Endothelial cell of hepatic sinusoid (primary cell): ENCODE measurements at regions not wholly inside any gene's neighbourhood (a gene's known extent, or its start where the extent isn't known, plus 50 kb on each side); places are given as distances from the start of the nearest gene placed in this dataset.
"Not testable (repeated sequence)": the region's sequence is repeated elsewhere in the genome, so short reads cannot be mapped to it uniquely, and the experiment has no call there.

Experiments used
- in situ Hi-C: cut with HindIII; loops from 2 replicates; pipeline ENCODE4 v1.10.0; 2017; ENCODE audit warnings: low sequenced_read_pairs

- in situ Hi-C loops, result no loop called here
These were observed 282.5 kb downstream of the SUCLA2 start for GRCh38 chr13:47718556-47718955.

- in situ Hi-C loops, result no loop called here
These were observed 292.7 kb downstream of the SUCLA2 start for GRCh38 chr13:47708386-47708785.

GRCh38 chr13:47707414-47707813, 293.7 kb downstream of the SUCLA2 start:
- in situ Hi-C loops, result no loop called here

- in situ Hi-C loops, result no loop called here
These were observed 295.9 kb downstream of the SUCLA2 start for GRCh38 chr13:47705185-47705584.

- in situ Hi-C loops, result no loop called here
These were observed 304.4 kb downstream of the SUCLA2 start for GRCh38 chr13:47696674-47697073.

GRCh38 chr13:47687577-47687976, 313.5 kb downstream of the SUCLA2 start:
- in situ Hi-C loops, result no loop called here

- in situ Hi-C loops, result not testable (repeated sequence)
These were observed 315.9 kb downstream of the SUCLA2 start for GRCh38 chr13:47685156-47685555.

GRCh38 chr13:47680748-47681147, 320.3 kb downstream of the SUCLA2 start:
- in situ Hi-C loops, result no loop called here

GRCh38 chr13:47679401-47679800, 321.7 kb downstream of the SUCLA2 start:
- in situ Hi-C loops, result no loop called here

GRCh38 chr13:47678201-47678968, 322.7 kb downstream of the SUCLA2 start:
- in situ Hi-C loops, result no loop called here

- in situ Hi-C loops, result no loop called here
These were observed 325.2 kb downstream of the SUCLA2 start for GRCh38 chr13:47675871-47676270.

GRCh38 chr13:47673009-47673850, 327.8 kb downstream of the SUCLA2 start:
- in situ Hi-C loops, result no loop called here

- in situ Hi-C loops, result no loop called here
These were observed 328.6 kb downstream of the SUCLA2 start for GRCh38 chr13:47672245-47673008.

- in situ Hi-C loops, result no loop called here
These were observed 329.3 kb downstream of the SUCLA2 start for GRCh38 chr13:47671776-47672175.

- in situ Hi-C loops, result no loop called here
These were observed 336.0 kb downstream of the SUCLA2 start for GRCh38 chr13:47665043-47665442.

GRCh38 chr13:47661076-47661475, 340.0 kb downstream of the SUCLA2 start:
- in situ Hi-C loops, result no loop called here

- in situ Hi-C loops, result no loop called here
These were observed 344.4 kb downstream of the SUCLA2 start for GRCh38 chr13:47656651-47657050.

- in situ Hi-C loops, result no loop called here
These were observed 350.9 kb downstream of the SUCLA2 start for GRCh38 chr13:47650209-47650608.

GRCh38 chr13:47647001-47647400, 354.1 kb downstream of the SUCLA2 start:
- in situ Hi-C loops, result no loop called here

- in situ Hi-C loops, result no loop called here
These were observed 354.8 kb downstream of the SUCLA2 start for GRCh38 chr13:47646298-47646697.

- in situ Hi-C loops, result no loop called here
These were observed 361.2 kb downstream of the SUCLA2 start for GRCh38 chr13:47639738-47640447.
